DMS53 treated with DMSO at 0.1 percent for 48 hours (cell line): ENCODE measurements at regions not wholly inside any gene's neighbourhood (a gene's known extent, or its start where the extent isn't known, plus 50 kb on each side); places are given as distances from the start of the nearest gene placed in this dataset.
"Not testable (repeated sequence)": the region's sequence is repeated elsewhere in the genome, so short reads cannot be mapped to it uniquely, and the experiment has no call there.

ENCODE experiments used
- DNase-seq: peaks from one replicate; lab custom pipeline; 2025; ENCODE audit not compliant: unreplicated experiment; lab: John Stamatoyannopoulos, UW

DNA sequence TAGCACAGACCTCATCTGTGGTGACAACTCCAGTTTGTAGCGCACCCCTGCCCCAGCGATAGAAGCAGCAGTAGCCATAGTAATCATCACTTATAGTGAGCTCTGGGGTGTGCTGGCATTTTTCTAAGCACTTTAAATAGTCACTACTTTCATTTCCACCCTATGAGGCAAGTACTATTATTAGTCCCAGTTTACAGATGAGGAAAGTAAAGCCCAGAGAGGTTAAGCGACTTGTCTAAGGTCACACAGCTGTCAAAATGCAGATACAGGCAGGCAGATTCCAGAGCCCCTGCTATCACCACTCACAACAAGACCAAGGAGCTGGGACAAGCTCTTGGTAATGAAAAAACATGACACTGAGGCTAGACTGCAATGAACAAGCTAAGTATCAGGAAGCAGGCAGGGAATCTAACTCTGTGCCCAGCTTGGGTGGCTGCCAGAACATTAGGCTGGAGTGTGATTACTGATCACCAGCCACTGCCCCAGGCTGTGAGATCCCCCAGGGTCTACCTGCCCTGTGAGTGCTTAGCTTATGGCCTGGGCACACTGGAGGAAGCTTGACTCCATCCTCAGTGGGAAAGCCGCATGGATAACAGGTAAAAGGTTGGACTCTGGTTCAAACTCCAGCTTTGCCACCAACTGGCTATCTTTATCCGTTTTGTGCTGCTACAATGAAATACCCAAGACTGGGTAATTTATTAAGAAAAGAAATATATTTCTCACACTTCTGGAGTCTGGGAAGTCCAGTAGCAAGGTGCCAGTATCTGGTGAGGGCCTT, 561.1 kb downstream of the MN1 start:
- no peak for DNase-seq

- DNase-seq: no peak
These were observed 559.9 kb downstream of the MN1 start for GRCh38 chr22:27241430-27242321.

DNA sequence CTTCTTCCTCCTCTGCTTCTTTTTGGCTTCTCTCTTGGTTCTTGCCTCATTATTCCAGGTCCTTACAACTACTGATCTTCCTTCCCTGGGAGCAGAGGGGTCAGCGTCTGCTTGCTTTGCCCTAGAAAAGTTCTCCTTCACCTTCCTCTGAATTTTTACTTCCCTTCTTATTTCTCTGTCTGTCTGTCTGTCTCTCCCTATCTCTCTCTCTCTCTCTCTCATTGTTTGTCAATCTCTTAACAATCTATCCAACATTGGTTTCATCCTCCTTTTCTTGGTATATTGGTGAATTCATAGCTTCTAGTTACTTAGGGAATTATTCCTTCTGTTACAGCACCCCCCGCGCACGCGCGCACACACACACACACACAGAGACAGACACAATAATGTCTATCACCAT, 559.1 kb downstream of the MN1 start:
- no peak for DNase-seq

- no peak for DNase-seq
These were observed 558.5 kb downstream of the MN1 start for GRCh38 chr22:27242917-27243589.

DNA sequence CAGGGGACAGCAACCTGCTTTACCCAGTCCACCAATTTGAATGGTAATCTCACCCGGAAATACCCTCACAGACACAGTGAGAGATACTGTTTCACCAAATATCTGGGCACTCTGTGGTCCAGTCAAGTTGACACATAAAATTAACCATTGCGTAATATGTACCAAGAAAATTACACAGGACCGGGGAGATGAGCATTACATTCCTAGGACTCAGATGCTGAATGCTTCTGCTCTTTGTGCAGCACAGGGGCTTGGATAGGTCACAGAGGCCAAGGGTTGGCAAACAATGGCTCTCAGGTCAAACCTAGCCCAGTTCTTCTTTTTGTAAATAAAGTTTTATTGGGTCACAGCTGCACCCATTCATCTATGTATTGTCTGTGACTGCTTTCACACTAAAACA, 557.2 kb downstream of the MN1 start:
- no peak for DNase-seq

DNA sequence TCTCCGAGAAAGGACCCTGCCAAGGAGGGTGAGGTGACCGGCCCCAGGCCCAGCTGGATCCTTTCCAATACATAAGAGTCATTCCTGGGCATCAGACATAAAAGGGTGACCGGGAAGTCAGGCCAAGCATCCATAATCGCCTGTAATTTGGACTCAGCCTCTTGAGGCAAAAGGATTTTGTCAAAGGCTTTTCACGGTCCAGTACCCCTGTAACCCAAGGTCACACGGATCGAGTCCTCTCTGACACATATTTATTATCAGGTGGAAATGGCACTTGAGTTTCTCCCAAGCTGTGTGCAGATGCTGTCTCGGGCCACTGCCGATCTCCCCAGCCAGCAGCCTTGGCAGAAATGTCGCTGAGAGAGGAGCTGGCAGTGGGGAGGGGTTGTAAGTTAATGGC, 556.5 kb downstream of the MN1 start:
- no peak for DNase-seq

DNA sequence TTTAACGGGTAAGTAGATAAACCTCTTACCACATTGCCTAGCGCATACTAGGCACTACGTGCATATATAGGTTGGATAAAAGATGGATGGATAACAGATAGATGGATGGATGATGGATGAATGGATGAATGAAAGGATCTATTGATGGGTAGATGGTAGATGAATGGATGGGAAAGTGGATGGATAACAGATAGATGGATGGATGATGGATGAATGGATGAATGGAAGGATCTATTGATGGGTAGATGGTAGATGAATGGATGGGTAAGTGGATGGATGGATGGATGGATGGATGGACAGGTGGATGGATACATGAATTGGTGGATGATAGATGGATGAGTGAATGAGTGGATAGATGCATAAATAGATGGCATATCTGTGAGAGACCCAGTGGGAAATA, 555.0 kb downstream of the MN1 start:
- DNase-seq: no peak

DNA sequence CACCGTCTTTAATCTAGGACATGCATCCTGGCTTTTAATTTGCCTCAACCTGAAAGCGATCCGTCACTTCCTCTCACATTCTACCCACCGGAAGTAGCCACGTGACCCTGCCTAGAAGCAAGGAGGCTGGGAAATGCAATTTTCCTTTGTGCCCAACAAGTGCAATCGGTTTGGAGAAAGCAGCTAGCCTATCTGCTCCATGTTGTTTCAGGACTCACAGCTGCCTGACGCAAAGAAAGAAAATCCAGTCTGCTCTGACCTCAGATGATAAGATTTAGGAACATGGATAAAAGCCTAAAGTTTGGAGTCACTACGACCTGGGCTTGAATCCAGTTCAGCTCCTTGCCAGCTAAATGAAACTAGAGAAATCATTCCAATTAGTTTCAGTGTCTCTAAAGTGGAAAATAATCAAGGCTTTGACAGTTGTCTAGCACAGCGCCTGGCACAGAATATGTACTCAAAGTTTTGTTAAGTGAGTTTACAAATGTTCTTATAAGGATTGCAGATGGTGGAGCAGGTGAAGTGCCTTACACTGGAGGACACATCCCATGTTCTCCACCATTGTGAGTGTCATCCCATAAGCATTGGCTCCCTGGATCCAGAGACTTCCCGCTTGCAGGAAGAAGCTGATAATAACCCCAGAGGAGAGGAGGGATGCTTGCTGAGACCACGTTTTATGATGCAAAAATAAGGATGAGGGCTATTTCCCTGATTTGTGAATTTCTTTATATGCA, 553.7 kb downstream of the MN1 start:
- DNase-seq: no peak

GRCh38 chr22:27250418-27250817, 551.1 kb downstream of the MN1 start:
- DNase-seq: no peak

DNA sequence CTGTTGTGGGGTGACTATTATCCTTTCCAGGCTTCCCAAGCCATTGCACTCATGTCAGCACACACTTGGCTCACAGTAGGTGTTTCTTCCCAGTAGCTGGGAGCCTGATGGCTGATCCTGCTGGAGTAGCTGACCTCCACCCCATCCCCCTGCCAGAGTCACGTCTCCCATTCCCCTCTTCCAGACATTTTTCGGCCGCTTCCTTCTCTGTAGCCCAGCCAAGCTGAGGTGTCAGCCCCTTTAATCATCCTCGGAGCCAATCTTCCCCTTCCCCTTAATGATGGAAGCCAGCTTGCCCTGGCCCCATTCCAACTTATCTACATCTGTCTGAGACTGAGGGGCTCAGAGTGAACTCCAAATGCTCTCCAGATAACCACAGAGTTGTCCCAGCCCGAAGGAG, 550.7 kb downstream of the MN1 start:
- DNase-seq: no peak

GRCh38 chr22:27251563-27251962, 550.0 kb downstream of the MN1 start:
- no peak for DNase-seq

DNA sequence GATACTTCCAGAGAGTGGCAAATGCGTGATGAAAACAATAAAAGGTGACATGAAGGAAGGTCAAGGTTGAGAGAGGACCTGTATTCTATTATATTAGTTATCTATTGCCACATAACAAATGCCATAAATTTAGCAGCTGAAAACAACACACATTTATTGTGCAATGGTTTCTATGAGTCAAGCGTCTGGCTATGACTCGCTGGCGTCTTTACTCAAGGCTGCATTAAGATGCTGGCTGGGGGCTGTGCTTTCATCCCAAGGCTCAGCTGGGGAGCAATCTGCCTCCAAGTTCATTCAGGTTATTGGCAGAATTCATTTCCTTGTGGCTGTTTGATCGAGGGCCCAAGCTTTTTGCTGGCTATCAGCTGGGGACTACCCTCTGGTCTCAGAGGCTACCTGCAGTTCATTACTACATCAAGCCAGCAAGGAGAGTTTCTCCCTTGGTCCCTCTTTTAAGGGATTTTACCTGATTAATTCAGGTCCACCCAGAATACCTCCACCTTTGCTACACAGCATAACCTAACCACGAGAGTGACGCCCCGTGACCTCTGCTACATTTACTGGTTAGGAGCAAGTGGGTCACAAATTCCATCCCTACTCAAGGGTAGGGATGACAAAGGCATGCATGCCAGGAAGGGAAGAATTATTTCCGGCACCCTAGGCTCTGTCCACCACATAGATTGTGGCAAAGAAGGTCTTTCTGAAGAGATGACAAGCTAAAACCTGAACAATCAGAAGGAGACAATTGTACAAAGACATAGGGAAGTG, 549.1 kb downstream of the MN1 start:
- DNase-seq: no peak

GRCh38 chr22:27253108-27253902, 548.3 kb downstream of the MN1 start:
- DNase-seq: no peak

DNA sequence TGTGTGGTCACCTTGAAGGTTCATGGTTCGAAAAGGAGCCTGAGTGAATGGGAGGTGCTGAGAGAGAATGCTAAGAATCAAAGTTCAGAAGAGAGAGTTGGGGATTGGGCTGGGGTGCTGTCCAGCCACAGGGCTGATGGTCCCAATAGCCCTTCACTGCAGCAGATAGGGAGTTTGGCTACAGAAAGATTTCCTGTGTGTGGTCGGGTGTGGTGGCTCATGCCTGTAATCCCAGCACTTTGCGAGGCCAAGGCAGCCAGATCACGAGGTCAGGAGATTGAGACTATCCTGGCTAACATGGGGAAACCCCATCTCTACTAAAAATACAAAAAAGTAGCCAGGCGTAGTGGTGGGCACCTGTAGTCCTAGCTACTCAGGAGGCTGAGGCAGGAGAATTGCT, 547.5 kb downstream of the MN1 start:
- DNase-seq: not testable (repeated sequence)

GRCh38 chr22:27255580-27255979, 546.0 kb downstream of the MN1 start:
- DNase-seq: no peak

- no peak for DNase-seq
These were observed 543.6 kb downstream of the MN1 start for GRCh38 chr22:27257987-27258386.

DNA sequence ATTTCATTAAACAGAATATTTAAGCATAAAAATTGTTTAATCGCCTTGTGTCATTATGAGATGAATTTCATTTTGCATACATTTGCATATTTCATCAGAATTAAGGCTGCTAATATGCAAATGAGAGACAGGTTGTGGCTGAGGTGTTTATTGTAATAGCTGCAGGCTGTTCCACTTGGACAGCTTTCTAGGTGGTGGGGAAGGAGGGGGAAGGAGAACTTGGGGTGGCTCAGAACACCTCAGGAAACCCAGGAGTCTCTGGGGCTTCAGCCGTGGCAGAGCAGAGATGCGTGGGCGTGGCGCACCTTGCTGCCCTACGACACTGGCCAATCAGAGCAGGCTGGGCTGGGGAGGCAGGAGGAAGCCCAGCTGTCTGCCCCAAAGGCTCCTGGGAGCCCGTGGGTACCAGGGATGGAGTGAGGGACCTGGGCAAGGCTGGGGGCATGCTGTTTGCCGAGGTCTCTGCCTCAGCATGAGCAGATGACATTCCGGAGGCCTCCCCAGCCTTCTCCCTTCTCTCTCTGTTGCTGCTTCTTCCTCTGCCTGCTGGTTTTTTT, 542.9 kb downstream of the MN1 start:
- no peak for DNase-seq

GRCh38 chr22:27259433-27259832, 542.1 kb downstream of the MN1 start:
- no peak for DNase-seq

GRCh38 chr22:27260087-27260698, 541.4 kb downstream of the MN1 start:
- DNase-seq: no peak
